HG03175 (cell line): ENCODE measurements at regions not wholly inside any gene's neighbourhood (a gene's known extent, or its start where the extent isn't known, plus 50 kb on each side); places are given as distances from the start of the nearest gene placed in this dataset.

Experiments used
- ATAC-seq: cut with Tn5 transposase; IDR thresholded peaks from one replicate; pipeline ENCODE4 v1.9.1; 2021; ENCODE audit warnings: mild to moderate bottlenecking, moderate library complexity; ENCODE audit not compliant: unreplicated experiment

DNA sequence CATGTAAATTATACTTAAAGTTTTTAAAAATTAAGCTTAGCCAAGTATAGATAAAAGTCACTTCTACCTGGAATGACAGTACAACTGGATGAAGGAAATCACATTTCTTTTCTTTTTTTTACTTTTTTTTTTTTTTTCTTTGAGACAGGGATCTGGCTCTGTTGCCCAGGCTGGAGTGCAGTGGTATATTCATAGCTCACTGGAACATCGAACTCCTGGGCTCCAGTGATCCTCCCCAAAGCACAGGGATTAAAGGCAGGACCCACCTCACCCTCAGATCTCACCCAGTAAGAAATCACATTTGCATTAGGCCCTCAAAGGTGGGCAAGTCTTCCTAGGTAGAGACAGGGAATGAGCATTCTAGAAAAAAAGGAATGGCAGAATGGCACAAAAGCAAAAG is 69.5 kb upstream of the C1GALT1 start:
- ATAC-seq, result no peak

GRCh38 chr7:7114575-7115291 is 67.6 kb upstream of the C1GALT1 start:
- no peak for ATAC-seq

DNA sequence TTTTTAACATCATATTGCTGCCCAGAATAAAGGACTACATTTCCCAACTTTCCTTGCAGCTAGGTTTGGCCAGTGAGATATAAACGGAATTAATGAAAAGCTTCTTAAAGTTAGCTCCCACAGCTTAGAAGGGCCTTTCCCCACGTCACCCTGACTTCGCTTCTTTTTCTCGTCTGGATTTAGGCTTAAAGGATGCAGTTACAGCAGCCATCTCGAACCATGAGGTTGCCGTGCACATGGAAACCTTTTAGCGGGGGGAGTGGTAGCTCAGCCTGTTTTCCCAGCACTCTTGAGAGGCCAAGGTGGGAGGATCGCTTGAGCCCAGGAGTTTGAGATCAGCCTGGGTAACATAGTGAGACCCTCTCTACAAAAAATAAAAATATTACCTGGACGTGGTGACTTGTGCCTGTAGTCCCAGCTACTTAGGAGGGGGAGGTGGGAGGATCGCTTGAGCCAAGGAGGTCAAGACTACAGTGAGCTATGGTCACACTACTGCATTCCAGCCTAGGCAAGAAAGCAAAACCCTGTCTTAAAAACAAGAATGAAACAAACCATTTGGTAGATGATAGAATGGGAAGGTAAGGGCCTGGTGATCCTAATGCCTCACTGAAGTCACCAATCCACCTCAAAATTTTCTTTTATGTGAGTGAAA is 64.3 kb upstream of the C1GALT1 start:
- ATAC-seq, result no peak

DNA sequence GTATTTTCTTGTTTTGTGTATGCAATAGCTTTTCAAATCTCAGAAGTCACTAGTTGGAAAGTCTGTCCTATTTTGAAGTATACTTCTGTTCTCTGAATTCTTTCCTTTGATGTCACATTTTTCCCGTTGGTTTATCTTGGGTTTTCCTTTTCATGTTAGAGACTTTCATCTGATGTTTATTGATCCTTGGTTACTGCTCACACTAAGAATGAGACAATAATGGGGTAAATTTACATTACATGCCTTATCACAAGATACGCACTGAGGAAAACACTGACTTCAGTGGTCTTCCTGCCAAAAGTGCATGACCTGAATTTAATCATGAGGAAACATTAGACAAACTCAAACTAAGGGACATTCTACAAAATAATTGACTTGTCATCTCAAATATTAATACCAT is 63.5 kb upstream of the C1GALT1 start:
- ATAC-seq, result no peak

GRCh38 chr7:7119729-7120128 is 62.6 kb upstream of the C1GALT1 start:
- ATAC-seq, result no peak

DNA sequence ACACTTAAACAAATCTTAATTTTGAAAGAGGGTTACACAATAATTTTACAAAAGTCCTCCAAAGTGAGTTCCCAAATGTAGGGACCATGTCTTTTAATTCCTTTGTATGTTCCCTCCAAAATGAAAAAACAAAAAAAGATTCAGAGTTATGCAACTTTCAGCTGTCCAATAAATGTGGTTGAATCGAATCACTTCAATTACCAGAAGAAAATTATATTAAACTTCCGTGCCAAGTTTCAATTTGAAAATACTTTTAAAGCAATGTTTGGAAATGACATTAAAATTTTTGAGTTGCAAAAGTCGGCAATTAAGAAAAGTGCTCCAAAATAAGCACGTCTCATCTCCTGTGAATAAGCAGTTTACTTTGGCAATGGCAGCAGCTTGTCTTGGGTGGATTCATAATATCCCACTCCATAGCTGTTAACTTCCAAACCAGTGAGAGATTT is 60.3 kb upstream of the C1GALT1 start:
- no peak for ATAC-seq

DNA sequence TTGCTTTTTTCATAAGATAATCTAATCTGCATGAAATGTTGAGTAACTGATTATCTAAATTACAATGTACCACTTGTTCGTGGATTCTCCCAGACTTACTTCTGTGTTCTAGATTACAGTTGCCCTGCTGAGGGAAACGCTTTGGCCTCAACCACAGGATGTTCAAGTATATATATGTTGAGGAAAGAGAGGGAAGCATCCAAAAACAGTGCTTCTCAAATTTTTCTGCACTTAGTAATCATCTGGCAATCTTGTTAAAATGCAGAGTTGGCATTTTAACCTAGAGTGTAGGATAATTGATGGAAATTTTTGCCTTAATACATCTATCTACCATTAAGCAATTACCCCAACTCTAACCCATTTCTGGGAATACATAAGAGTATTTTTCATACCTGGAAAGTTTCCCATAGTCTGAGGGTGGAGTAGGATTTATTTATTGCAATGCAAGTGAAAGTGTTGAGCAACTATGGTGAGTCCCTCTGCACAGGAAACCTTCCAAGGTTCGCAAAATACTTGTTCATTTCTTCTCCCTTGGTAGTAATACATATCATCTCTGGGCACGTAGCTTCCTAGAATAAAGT is 59.6 kb upstream of the C1GALT1 start:
- ATAC-seq, result no peak

- ATAC-seq, result no peak
Measured at GRCh38 chr7:7125963-7126362, 56.4 kb upstream of the C1GALT1 start.

GRCh38 chr7:7127773-7128172 is 54.6 kb upstream of the C1GALT1 start:
- no peak for ATAC-seq

DNA sequence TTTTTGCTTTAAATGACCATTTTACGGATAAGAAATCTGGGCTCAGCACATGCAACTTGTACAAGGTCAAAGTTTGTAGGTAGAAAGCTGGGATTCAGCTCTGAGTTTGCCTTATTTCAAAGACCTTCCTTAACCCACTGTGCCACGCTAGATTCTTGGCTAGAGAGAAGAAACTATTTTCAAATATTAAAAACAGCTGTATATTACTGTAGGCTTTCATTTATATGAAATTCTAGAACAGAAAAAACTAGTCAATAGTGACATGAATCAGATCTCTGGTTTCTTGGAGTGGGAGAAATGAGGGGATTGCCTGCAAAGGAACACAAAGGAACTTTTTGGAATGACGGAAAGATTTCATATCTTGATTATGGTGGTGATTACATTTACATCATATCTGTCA is 53.0 kb upstream of the C1GALT1 start:
- no peak for ATAC-seq

- ATAC-seq, result no peak
Measured at GRCh38 chr7:7131273-7131672, 51.1 kb upstream of the C1GALT1 start.
